ENCODE measurements at regions not wholly inside any gene's neighbourhood (a gene's known extent, or its start where the extent isn't known, plus 50 kb on each side); places are given as distances from the start of the nearest gene placed in this dataset.

DNA sequence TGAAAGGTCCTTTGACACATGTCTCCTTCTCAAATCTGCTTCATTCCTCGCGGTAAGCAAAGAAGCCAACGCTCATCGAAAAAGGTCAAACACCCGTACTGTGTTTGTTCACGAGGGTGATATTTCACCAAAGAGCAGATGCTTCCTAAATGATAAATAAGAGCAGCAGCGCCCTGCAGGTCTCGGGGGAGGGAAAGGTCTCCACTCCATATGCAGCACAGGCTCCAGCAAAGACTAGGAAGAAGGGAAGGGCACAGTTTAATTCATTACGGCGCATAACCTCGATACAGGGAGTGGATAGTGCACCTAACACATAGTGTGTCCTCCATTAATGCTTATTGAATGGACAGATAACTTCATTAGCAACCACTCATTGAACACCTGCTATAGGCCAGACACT lies 593.3 kb downstream of the CDK5RAP2 start:
- TF ChIP-seq, protein P1, sequence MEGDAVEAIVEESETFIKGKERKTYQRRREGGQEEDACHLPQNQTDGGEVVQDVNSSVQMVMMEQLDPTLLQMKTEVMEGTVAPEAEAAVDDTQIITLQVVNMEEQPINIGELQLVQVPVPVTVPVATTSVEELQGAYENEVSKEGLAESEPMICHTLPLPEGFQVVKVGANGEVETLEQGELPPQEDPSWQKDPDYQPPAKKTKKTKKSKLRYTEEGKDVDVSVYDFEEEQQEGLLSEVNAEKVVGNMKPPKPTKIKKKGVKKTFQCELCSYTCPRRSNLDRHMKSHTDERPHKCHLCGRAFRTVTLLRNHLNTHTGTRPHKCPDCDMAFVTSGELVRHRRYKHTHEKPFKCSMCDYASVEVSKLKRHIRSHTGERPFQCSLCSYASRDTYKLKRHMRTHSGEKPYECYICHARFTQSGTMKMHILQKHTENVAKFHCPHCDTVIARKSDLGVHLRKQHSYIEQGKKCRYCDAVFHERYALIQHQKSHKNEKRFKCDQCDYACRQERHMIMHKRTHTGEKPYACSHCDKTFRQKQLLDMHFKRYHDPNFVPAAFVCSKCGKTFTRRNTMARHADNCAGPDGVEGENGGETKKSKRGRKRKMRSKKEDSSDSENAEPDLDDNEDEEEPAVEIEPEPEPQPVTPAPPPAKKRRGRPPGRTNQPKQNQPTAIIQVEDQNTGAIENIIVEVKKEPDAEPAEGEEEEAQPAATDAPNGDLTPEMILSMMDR (conservative IDR thresholded peaks at IDR 0.05; ENCODE audit: low read length): no peak
- TF ChIP-seq EZH2phosphoT487 (IDR thresholded peaks at IDR 0.05; ENCODE audit: borderline replicate concordance, low read depth, low read length): no peak

Data from OCI-LY7 (cell line).